Gastrocnemius medialis (tissue), 4 donors: ENCODE measurements at regions not wholly inside any gene's neighbourhood (a gene's known extent, or its start where the extent isn't known, plus 50 kb on each side); places are given as distances from the start of the nearest gene placed in this dataset.

Experiments used
- ATAC-seq, 2 donors: fragments of 150-250 bp; one replicate each; pipeline ENCODE4 v1.9.1; 2016
- DNase-seq, 2 donors: peaks; one replicate each; pipeline ENCODE4 v3.0.0-alpha.2; 2019
- H3K27ac ChIP-seq, 4 donors: fragments of 200-600 bp; sonication (generic); 1 replicate in 1 of 4; 2 replicates in 3 of 4; pipeline ENCODE4 v1.5.1; 2016 to 2018; ENCODE audit warnings: mild to moderate bottlenecking in 2 of 4, moderate library complexity in 1 of 4
- H3K27me3 ChIP-seq, 3 donors: fragments of 200-600 bp; sonication (generic) in 2 of 3; 1 replicate in 1 of 3; 2 replicates in 2 of 3; pipeline versions ENCODE4 v1.5.1 to v1.6.0; 2016 to 2019; ENCODE audit warnings: mild to moderate bottlenecking in 1 of 3, moderate library complexity in 1 of 3
- H3K36me3 ChIP-seq, 2 donors: fragments of 200-600 bp; sonication (generic) in 1 of 2; one replicate each; pipeline ENCODE4 v1.5.1; 2017 to 2018
- H3K4me1 ChIP-seq, 2 donors: fragments of 200-600 bp; sonication (generic) in 1 of 2; one replicate each; pipeline ENCODE4 v1.5.1; 2016 to 2017; ENCODE audit warnings: mild to moderate bottlenecking in 2 of 2
- H3K4me3 ChIP-seq, 4 donors: fragments of 200-600 bp; sonication (generic) in 3 of 4; 1 replicate in 1 of 4; 2 replicates in 3 of 4; pipeline ENCODE4 v1.5.1; 2016 to 2019; ENCODE audit warnings: mild to moderate bottlenecking in 2 of 4
- H3K9me3 ChIP-seq, 3 donors: fragments of 200-600 bp; sonication (generic) in 2 of 3; 1 replicate in 1 of 3; 2 replicates in 2 of 3; pipeline ENCODE4 v1.5.1; 2016 to 2019
- CTCF ChIP-seq, 5 experiments: fragments of 450-650 bp in 3 of 5; fragments of 200-600 bp in 2 of 5; sonication (generic) in 2 of 5; IDR thresholded peaks in 4 of 5; conservative IDR thresholded peaks in 1 of 5; 1 replicate in 4 of 5; 2 replicates in 1 of 5; pipeline ENCODE4 v1.5.1; 2016 to 2019; ENCODE audit warnings: antibody characterized with exemption in 5 of 5, mild to moderate bottlenecking in 3 of 5, moderate library complexity in 3 of 5
- POLR2A ChIP-seq, 2 donors: fragments of 450-650 bp; IDR thresholded peaks; one replicate each; pipeline ENCODE4 v1.6.1; 2017; ENCODE audit warnings: antibody characterized with exemption in 2 of 2, mild to moderate bottlenecking in 2 of 2, moderate library complexity in 2 of 2
- in situ Hi-C, 4 donors: fragments of 200-750 bp; cut with MboI; loops; one replicate each; pipeline versions ENCODE4 v1.15.0 to v1.8.0; 2017; ENCODE audit warnings: low sequenced_read_pairs in 4 of 4
- intact Hi-C: fragments of 100-400 bp; cut with DNase I; formaldehyde crosslinking; loops from one replicate; pipeline ENCODE4 v1.15.1; 2023; ENCODE audit warnings: low total_unique reads

DNA sequence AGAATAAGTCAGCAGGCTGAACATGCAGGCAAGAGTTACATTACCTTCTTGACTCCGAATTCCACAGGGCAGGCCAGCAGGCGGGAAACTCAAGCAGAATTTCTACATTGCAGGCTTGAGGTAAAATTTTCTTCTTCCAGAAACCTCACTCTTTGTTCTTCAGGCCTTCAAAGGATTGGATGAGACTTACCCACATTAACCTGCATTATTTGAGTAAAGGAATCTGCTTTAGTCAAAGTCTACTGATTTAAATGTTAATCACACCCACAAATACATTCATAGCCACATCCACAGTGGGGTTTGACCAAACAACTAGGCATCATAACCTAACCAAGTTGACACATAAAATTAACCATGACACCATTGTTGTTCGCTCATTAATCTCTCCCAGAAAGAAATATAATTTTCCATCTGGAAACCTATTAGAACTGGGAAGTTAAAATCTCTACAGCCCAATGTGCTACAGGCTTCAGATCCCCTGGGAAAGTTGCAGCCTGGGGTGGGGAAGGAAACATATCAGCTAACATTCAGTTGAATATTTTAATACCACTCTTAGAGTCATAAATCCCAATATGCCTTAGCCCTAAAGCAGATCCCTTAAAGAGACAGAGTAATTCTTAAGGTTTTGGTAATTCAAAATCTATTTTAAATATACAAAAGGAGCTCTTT is 468.2 kb upstream of the TNP1 start:
- Histone ChIP-seq H3K27me3 (no peaks in the 10 kb centered on the region), H3K4me1 (peaks cover 23 to 25% of the 10 kb centered on the region in 2 donors), H3K27ac (no peak overlapping the region), H3K36me3 (no peaks in the 10 kb centered on the region), H3K9me3 (no peaks in the 10 kb centered on the region), H3K4me3 (no peak overlapping the region)
- no peak for TF ChIP-seq POLR2A (IDR thresholded peaks at IDR 0.05)
- TF ChIP-seq CTCF (IDR thresholded peaks at IDR 0.05 in 4 of 5, conservative IDR thresholded peaks at IDR 0.05 in 1 of 5), result no peak
- in situ Hi-C loops (no loop called here), intact Hi-C loops (no loop called here)
- ATAC-seq (no peak), DNase-seq (no peak)

DNA sequence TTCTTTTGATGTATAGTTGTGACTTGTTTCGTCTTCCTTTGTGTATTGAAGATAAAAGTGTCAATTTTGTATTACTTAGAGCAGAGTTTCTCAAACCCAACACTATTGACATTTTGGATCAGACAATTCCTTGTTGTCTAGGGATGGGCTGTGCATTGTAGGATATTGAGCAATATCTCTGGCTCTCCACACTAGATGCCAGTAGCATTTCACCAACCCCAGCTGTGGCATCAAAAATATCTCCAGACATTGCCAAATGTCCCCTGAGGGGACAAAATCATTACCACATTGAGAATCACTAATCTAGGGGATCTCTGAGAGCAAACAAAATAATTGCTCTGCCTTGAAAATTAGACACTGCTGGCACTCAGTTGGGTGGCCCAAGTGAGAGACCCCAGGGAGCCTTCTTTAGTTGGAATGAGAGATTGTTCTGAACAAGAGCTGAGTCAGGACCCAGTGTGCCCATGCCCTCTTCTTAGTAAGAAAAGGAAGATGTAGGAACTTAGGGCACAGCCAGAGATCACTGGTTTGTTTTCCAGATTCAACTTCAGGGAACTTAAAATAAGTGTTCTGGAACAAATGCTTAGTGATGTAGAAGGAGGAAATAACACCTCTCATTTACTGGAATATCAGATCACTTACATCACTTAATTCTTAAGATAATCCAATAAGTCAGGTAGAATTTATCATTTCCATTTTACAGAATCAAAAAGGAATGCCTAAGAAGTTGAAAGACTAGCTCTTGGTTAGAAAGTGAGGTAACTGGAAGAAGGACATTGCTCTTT is 466.6 kb upstream of the TNP1 start:
- intact Hi-C loops (no loop called here), in situ Hi-C loops (no loop called here)
- Histone ChIP-seq H3K27ac (peak overlapping the region in 1 of 4 donors; percentile 13), H3K36me3 (no peaks in the 10 kb centered on the region), H3K9me3 (no peaks in the 10 kb centered on the region), H3K4me1 (peaks cover 20 to 21% of the 10 kb centered on the region in 2 donors), H3K27me3 (no peaks in the 10 kb centered on the region), H3K4me3 (no peak overlapping the region)
- ATAC-seq (no peak), DNase-seq (no peak)
- TF ChIP-seq POLR2A (IDR thresholded peaks at IDR 0.05), result no peak

GRCh38 chr2:217325816-217326215 is 466.0 kb upstream of the TNP1 start:
- DNase-seq, result no peak
- H3K4me3 ChIP-seq, result no peak overlapping the region
- no peak for ATAC-seq
- peaks cover 17 to 20% of the 10 kb centered on the region in 2 donors for H3K4me1 ChIP-seq
- H3K36me3 ChIP-seq, result no peaks in the 10 kb centered on the region
- H3K27ac ChIP-seq, result no peak overlapping the region
- intact Hi-C loops, result no loop called here
- H3K27me3 ChIP-seq, result no peaks in the 10 kb centered on the region
- in situ Hi-C loops, result no loop called here
- H3K9me3 ChIP-seq, result no peaks in the 10 kb centered on the region
- TF ChIP-seq CTCF (IDR thresholded peaks at IDR 0.05 in 4 of 5, conservative IDR thresholded peaks at IDR 0.05 in 1 of 5) (no peak), POLR2A (IDR thresholded peaks at IDR 0.05) (no peak)

DNA sequence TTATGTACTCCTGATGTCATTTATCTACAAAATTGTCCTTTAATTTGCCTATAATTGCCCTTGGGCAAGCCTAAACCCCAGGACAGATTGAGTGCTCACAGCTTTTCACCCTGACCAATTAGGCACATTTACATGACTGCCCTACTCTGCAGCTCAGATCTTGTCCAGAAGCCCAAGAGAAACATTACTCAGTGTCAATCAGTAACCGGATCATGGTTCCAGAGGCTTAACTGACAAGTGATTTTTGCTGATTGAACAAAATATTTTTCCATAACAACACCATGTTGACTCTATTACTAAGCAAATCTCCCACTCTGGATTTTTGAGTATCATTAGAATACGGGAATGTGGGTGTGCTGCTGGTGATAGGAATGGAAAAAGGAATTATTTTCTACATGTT is 465.4 kb upstream of the TNP1 start:
- intact Hi-C loops (no loop called here), in situ Hi-C loops (no loop called here)
- Histone ChIP-seq H3K4me3 (no peak overlapping the region), H3K9me3 (no peaks in the 10 kb centered on the region), H3K36me3 (no peaks in the 10 kb centered on the region), H3K4me1 (peaks cover 17 to 20% of the 10 kb centered on the region in 2 donors), H3K27me3 (no peaks in the 10 kb centered on the region), H3K27ac (no peak overlapping the region)
- ATAC-seq, result no peak
- TF ChIP-seq CTCF (IDR thresholded peaks at IDR 0.05 in 4 of 5, conservative IDR thresholded peaks at IDR 0.05 in 1 of 5), result no peak
- no peak for TF ChIP-seq POLR2A (IDR thresholded peaks at IDR 0.05)
- DNase-seq, result no peak

- H3K4me3 ChIP-seq, result no peak overlapping the region
- H3K27me3 ChIP-seq, result no peaks in the 10 kb centered on the region
- H3K9me3 ChIP-seq, result no peaks in the 10 kb centered on the region
- no peak for TF ChIP-seq CTCF (IDR thresholded peaks at IDR 0.05 in 4 of 5, conservative IDR thresholded peaks at IDR 0.05 in 1 of 5)
- no peak for TF ChIP-seq POLR2A (IDR thresholded peaks at IDR 0.05)
- intact Hi-C loops (no loop called here), in situ Hi-C loops (no loop called here)
- H3K27ac ChIP-seq, result no peak overlapping the region
- H3K36me3 ChIP-seq, result no peaks in the 10 kb centered on the region
- no peaks in the 10 kb centered on the region for H3K4me1 ChIP-seq
- ATAC-seq, result no peak
- DNase-seq, result no peak
Measured at GRCh38 chr2:217316743-217317142, 456.9 kb upstream of the TNP1 start.
